Stimulated activated CD4-positive, alpha-beta T cell treated with anti-CD3 and anti-CD28 coated beads, Interleukin-12 subunit alpha, Interleukin-12 subunit beta, amount 100 ng/mL, for 4 hours (primary cell): ENCODE measurements at regions not wholly inside any gene's neighbourhood (a gene's known extent, or its start where the extent isn't known, plus 50 kb on each side); places are given as distances from the start of the nearest gene placed in this dataset.

Source experiments
- DNase-seq: peaks from one replicate; pipeline ENCODE4 v3.0.0-alpha.2; 2020

DNA sequence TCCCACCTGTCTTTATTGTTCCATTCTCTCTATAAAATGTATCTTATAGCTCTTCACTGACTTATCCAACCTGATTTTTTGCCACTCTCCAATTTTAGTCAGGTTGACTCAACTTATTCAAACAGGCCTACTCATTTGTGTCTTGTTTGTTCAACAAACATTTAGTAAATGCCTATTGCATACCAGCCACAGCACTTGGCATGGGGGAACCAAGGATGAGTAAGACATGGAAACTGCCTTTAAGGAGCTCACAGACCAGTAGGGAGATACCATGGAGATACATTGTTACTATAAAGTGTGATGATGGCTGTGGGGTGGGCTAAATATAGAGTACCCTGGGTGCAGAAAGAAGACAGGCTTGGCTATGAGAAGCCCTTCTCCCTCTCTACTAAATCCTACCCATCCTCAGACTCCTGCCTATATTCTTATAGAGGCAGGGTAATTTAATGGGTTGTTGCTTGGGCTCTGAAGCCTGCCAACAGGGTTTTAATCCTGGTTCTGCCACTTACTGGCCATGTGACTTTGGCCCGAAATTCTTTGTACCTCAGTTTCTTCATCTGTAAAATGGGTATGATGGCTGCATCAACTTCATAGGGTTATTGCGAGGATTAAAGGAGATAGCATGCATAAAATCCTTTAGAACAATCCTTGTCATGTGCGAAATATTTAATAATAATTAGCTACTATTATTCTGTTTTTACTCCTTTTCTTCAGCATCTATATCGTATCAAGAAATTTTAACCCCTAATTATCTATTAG is 348.5 kb upstream of the UMPS start:
- no peak for DNase-seq

DNA sequence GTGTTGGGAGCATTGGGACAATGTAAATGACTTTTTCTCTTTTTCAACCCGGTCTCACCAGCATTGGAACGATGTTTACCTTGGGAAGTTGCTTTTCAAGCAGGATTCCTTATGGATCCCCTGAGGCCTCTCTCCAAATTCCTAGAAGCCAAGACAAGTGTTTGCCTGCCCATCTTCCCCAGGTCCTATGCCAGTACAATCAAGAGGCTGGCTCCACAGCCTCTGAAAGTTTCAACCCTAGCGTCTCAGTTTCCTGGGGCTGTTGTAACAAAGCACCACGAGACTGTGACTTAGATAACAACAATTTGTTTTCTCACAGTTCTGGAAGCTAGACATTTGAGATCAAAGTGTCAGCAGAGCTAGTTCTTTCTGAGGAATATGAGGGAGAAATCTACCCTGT is 347.2 kb upstream of the UMPS start:
- no peak for DNase-seq

DNA sequence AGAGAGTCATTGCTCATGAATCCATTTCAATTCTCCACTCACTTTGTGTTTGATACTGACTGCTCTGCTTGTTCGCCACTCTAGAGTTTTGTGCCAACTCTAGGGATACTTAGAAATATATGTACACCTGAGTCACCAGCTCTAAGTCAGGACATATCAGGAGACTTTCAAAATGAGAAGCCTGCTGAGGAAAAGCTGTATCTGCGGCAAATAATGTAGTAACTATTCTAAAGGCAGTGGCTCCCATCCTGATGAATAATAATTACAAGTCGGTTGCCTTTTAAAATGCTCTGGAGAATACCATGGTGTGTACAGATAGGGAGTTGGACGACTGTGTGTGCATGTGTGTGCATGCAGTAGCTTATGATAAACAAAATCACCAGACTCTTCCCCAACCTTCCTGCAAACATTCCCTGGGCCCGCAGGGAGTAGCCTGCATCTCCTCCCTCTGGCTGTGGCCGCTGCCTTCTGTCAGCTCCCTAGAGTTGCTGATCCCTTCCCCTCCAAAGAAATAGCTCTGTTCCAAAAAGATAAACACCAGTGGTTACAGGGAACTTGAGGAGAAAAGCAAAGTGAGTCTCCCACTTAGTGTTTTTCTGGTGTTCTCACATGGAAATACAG is 346.3 kb upstream of the UMPS start:
- DNase-seq: no peak

DNA sequence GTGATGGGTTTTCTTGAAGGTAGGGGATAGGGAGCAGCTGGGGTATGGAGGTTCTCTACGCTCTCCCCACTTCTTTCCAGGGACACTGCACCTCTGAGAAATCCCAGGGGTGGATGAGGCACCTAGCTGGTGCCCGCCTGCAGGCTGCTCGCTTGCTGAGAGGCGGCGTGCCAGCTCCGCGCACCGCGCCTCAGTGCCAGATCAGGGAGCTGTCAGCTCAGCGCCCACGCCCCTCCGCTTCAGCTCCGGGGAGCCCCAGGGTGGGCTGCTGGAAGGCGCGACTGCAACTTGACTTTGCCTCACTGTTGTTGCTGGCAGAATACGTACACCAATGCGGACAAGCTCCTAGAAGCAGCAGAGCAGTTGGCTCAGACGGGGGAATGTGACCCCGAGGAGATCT is 345.7 kb upstream of the UMPS start:
- no peak for DNase-seq

DNA sequence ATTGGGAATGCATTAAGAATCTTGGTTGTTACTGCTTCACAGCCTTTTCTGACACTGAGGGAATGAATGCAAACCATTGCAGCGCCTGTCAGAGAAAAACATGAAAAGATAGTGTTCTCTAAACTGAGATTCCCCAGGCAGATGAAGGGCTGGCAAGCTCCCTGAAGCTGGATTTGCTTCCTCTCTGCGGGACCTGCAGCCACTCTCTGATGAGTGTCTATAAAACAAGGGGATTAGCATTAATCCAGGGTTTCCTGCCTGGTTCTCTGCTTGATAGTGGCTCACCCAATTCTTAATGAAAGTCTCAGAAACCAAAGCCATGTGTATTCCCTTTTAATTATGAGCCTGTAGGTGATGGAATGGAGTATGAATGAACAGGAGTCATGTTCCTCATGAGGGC is 344.3 kb upstream of the UMPS start:
- no peak for DNase-seq

DNA sequence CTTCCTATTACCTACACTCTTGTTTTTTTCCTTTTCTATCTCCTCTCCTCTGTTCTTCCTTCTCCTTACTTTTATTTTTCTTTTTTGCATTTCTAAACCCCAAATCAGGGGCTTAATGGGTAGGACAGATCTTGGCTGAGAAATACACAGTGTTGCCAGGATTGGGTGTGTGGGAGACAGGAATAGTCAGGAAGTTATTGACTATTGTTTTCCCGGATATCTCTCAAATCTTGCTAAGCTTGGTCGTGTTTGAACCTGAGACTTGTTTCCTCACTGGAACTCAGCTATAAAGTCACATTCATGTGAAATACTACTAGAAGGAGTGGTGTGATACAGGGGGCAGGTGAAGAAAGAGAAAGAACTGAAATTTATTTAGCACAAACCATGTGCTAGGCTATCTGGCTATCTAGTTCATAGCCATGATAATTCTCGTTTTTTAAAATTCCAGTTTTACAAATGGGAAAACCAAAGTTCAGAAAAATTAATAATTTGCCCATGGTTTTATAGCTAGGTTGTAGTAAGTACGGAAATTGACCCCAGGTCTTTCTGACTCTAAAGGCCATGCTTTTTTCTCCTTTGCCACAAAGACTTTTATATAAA is 343.2 kb upstream of the UMPS start:
- DNase-seq: no peak

DNA sequence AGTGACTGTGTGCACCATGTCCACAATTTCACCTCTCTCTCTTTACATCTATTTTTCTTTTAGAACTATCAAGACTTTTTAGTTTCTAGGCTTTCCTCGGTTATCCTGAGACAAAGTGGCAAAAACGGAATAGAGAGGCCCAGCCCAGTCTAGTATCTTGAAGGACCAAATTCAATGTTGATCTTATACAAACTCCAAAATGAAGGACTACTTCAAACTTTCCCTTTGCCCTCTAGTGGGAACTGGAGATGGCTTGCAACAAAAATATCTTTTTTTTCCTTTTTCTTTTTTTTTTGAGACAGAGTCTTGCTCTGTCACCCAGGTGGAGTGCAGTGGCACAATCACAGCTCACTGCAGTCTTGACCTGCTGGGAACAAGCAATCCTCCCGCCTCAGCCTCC is 338.5 kb upstream of the UMPS start:
- no peak for DNase-seq

DNA sequence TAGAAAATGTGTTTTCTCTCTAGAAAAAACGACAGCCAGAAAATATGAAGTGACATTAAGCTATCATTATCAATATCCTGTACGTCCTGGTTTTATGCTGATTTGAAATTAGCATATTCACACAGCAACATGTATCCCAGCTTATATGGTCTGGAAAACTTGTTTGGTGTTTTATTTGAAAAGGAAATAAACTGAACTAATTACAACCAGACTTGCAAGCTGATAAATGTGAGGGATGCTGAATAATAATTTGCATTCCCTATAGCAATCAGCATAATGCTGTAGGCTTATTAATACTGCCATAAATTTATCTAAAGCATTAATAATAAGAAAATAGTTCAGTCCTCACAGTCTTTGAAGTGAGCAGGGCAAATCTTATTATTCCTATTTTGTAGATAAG is 336.9 kb upstream of the UMPS start:
- DNase-seq: no peak

DNA sequence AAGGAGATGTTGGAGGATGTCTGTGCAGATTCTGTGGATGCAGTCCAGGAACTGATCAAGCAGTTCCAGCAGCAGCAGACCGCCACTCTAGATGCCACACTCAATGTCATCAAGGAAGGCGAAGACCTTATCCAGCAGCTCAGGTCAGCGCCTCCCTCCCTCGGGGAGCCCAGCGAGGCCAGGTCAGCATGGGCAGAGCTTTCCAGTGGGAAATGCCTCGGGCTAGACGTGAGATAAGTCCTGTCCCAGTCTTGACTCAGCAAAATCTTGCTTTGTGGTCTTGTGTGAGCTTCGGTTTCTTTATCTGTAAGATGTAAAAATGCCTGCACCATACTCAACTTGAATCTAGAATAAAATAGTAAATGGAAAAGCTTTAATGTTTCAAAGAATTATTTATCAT is 335.1 kb upstream of the UMPS start:
- DNase-seq: no peak

DNA sequence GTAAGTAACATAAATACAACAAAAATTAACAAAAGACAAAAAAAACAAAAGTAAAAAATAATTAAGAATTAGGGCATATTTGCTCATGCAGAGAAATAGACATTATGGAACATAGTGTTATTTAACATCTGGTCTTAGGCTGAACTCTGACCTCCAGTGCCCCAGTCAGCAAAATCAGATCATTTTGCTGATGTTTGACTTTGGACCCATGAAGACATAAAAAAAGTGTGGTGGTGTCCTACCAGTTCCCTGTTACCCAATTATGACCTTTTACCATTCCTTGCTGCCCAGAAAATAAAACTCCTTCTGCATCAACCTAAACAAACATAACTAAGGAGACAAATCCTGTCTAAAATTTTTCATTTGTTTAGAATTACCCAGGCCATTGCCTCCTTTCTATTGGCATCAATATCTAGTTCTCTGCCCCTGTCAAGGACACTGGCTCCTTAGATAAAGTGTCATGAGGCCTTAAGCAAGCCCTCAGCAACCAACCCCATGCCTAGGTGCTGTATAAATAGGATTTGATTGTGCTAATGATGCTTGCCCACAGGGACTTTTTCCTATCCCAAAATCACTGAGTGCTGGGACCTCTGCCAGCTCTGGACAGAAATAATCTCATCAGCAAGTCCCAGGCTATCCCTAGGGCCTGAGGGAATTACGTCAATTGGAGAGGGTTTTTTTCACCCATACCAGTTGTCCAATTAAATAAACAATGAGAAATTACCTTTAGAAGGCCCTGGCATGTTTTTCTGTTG is 334.5 kb upstream of the UMPS start:
- DNase-seq: no peak

DNA sequence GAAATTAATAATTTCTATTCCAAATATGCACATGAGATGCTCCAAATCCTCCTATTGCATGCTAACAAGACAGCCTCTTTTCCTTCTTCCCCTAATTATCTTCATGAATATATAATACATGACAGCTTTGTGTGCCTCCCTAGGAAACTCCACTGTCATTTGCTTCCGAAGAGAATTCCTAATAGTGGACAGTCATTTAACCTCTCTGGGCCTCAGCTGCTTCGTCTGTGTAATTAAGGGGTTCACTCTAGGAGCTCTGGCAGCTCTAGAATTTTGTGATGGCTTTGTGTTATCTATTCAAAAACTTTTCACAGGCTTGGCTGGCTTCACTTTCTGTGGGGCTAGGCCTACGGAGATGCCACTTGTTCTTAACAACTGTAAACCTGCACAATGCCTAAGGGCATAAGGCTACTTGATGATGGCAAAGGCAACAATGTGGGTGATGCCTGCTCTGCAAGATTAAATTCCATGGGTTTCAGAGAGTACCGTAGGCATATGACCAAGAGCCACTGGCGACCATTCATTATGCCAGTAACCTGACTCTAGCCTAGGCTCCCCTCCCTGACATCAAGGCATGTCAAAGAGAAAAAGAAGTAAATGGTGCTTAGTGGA is 333.8 kb upstream of the UMPS start:
- no peak for DNase-seq

DNA sequence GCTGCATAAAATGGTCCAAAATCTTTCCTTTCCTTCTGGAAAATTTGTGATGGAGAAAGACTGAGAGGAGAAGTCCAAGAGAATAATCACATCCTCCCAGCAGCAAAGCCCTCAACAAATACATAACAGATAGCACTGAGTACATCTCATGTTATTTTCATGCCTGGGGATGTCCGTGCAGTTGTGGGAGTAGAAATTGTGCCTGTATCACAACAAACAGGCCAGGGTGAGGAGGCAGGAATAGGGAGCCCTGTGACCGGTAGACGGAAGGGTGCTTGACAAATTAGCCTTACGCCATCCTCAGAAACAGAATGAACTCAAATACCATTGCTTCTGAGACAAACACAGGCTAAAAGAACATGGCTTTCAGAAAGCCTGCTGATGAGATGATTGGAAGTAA is 333.2 kb upstream of the UMPS start:
- DNase-seq: no peak

DNA sequence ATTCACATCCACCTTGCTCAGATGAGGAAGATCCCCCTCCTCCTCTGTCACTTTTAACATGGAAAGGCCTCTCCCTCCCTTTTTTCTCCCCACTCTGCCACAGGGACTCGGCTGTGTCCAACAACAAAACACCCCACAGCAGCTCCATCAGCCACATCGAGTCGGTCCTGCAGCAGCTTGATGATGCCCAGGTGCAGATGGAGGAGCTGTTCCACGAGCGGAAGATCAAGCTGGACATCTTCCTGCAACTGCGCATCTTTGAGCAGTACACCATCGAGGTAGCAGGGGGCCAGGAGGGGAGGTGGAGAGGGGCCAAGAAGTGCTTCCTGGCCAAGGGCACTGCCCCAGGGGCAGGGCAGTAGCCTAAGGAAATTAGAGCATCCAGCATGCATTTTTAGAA is 331.7 kb upstream of the UMPS start:
- DNase-seq: no peak

DNA sequence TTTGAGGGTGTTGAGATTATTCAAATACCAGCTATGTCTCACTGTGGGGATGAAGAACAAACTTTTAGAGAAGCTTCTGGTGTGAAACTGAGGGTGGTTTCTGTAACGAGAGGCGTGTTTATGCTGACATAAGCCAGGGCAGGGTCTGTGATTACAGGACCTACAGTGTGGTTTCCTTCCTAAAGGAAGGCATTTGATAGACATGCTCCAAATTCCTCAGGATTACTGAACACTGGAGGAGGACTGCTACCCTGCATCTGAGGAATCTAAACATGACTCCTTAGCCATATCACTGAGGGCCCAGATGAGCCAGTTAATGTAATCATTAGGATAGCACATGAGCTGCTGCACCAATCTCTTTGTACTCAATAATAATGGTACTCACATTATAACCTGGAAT is 328.4 kb upstream of the UMPS start:
- DNase-seq: no peak

DNA sequence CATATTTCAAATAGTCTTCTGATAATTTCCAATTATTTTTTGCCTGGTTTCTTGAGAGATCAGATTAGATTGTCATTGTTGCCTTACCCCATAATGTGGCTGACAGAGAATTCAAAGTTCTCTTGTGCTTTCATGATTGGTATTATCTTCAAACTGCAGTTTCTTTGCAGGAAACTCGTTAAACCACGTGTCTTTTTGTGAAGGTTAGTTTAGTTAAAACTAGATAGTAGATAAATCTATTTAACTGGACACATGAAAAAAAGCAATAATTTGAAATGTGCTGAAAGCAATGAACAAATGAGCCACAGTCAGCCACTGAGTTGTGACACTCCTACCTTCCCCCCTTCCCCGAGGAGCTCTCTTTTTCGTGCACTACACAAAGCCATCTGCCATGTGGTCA is 327.5 kb upstream of the UMPS start:
- DNase-seq: no peak

DNA sequence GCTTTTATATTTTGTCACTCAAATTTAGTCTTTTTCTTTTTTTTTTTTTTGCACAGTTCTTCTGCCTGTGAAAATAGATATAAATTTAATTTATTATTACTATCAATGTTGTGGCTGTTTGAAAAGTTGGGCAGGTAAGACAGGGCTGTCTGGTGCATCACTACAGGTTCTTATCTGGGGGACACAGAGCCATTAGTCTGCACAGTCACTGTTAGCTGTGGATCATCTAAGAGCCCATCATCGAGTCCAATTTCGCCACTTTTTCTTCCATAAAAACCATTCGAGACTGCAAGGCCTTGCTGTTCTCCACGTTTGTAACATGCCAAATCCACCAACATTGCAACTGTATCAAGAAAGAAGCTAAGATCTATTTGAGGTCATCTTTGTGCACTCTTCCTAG is 325.6 kb upstream of the UMPS start:
- no peak for DNase-seq

DNA sequence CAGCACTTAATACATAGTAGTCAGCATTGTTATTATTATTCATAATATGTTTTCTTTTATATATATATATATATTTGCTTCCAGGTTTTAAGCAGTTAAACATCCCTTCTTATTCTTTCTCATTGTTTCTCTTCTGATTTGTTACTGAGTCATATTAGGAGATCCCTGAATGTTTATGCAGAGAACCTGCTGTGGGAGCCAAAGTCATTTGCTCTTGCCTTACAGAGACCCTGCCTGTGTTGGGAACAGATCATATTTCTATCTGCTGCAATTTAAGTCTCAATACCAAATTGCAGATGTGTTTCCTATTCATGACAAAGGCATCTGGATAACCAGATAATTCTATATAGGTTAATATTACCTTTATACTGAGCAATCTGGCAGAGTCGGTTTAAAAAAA is 323.0 kb upstream of the UMPS start:
- DNase-seq: no peak

DNA sequence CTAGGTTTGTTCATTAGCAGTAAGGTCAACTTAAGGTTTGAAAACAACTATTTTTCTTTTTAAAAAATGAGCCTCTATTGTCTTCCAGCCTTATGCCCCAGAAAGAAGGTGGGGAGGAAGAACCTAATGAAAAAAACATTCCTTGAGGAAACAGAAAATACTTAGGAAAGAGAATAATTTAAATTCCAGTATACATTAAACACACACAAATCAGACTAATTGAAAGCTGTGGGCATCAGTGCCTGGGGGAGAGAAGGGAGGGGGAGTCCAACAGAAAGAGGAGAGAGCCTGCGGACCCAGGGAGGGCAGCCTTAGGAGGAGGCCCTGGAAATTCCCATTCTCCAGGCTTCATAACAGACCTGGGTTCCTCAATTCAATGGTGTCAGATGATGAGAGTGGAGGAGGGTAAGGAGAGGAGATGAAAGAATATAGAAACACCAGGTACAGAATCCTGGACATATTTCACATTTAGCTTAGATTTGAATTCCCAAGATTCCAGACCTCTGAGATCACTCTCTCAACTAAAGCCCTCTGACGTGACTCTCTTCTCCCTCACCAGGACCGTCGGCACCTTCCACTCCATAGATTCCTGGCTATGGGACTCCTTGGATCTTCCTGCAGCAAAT is 320.5 kb upstream of the UMPS start:
- no peak for DNase-seq

DNA sequence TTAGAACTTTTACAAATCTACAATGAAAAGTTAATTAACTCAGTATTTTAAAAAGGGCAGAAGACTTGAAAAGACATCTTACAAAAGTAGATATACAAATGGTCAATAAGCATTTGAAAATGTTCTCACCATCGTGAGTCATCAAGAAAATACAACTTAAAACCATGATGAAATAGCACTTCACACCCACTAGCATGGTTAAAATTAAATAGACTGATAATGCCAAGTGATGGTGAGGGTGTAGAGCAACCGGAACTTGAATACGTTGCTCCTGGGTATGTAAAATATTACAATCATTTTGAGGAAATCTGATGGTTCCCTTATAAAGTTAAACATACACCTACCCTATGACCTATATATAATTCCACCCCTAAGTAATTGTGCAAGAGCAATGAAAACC is 319.8 kb upstream of the UMPS start:
- no peak for DNase-seq

DNA sequence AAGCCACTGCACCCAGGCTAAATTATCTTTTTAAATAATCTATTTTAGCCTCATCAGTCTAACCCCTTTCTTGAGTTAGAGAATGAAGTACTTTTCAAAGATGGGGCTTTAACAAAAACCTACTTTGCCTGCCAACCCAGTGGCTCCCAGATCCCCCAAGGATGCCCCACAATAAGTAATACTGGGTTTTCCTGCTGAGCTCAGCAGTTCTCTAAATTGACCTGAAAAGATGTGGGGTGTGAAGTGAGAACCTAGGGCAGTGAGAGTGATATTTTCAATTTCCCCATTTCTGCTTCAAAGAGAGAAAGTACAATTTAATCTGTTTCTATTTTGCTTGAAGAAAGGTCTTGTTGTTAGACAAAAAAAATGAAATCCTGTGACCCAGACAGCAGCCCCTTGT is 318.5 kb upstream of the UMPS start:
- no peak for DNase-seq

DNA sequence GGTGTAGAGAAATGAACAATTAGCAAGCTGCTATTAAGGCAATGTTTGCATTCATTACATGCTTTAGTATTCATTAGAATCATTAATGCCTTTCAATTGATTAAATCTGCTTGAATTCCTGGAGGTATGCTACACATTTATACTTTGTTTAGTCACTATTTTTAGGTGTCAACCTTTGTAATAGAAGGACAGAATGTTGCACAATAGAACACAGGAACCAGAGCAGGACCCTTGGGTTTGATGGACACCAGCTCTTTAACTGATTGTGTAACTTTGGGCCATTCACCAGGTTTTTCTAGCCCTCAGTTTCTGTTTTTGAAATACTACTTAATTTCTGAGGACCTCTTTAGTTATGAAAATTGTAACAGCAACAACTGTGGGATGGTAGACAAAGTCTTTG is 317.6 kb upstream of the UMPS start:
- no peak for DNase-seq

DNA sequence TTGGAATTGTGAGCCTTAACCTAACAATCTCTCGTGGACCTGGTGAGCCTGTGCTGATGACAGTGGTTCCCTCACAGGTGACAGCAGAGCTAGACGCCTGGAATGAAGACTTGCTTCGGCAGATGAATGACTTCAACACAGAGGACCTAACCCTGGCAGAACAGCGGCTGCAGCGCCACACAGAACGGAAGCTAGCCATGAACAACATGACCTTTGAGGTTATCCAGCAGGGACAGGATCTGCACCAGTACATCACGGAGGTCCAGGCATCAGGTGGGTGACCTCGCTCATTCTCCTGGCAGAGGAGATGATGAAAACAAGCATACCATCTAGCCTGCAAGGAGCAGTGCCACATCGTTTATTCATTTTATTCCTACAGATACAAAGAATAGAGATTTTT is 316.9 kb upstream of the UMPS start:
- DNase-seq: no peak

DNA sequence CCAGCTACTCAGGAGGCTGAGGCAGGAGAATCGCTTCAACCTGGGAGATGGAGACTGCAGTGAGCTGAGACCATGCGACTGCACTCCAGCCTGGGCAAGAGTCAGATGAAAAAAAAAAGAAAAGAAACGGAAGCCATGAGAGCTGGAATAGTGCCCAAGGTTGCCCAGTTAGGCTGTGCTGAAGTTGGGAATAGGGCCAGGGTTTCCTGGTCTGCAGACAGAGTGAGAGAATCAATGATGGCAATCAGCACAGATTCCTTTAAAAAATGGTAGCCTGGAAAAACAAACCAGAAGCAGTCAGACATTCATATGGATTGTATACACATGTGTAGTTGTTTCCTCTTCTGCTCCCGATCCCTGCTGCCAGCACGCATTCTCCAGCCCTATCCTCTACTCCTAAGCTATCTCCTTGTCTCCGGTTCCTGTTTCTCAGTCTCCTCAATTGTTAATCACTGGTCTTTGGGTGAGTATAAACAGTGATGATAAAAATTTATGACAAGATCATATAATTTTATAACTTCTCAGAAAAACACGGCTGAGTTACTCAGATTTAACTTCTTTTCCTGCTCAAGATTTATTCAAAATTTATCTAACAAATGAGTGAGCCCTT is 316.2 kb upstream of the UMPS start:
- no peak for DNase-seq
